OCI-LY7 (cell line): ENCODE measurements at regions not wholly inside any gene's neighbourhood (a gene's known extent, or its start where the extent isn't known, plus 50 kb on each side); places are given as distances from the start of the nearest gene placed in this dataset.

Source experiments
- EZH2phosphoT487 ChIP-seq: fragments of 200-600 bp; sonication (generic); IDR thresholded peaks from 2 replicates; pipeline ENCODE4 v1.6.1; 2018; ENCODE audit warnings: low read depth, borderline replicate concordance, mild to moderate bottlenecking, mixed run types, antibody characterized with exemption, low read length, moderate library complexity, mixed read lengths
- TF ChIP-seq, protein P1 (sequence below): fragments of 200-600 bp; sonication (generic); conservative IDR thresholded peaks from 2 replicates; pipeline ENCODE4 v1.5.1; 2014; ENCODE audit warnings: mild to moderate bottlenecking, antibody characterized with exemption, low read length, moderate library complexity, mixed read lengths

GRCh38 chr13:57340878-57341277, 173.9 kb downstream of the PRR20E start:
- TF ChIP-seq, protein P1, sequence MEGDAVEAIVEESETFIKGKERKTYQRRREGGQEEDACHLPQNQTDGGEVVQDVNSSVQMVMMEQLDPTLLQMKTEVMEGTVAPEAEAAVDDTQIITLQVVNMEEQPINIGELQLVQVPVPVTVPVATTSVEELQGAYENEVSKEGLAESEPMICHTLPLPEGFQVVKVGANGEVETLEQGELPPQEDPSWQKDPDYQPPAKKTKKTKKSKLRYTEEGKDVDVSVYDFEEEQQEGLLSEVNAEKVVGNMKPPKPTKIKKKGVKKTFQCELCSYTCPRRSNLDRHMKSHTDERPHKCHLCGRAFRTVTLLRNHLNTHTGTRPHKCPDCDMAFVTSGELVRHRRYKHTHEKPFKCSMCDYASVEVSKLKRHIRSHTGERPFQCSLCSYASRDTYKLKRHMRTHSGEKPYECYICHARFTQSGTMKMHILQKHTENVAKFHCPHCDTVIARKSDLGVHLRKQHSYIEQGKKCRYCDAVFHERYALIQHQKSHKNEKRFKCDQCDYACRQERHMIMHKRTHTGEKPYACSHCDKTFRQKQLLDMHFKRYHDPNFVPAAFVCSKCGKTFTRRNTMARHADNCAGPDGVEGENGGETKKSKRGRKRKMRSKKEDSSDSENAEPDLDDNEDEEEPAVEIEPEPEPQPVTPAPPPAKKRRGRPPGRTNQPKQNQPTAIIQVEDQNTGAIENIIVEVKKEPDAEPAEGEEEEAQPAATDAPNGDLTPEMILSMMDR = no peak
- TF ChIP-seq EZH2phosphoT487 = no peak
